GM10248 (cell line): ENCODE measurements at regions not wholly inside any gene's neighbourhood (a gene's known extent, or its start where the extent isn't known, plus 50 kb on each side); places are given as distances from the start of the nearest gene placed in this dataset.
"Not testable (repeated sequence)": the region's sequence is repeated elsewhere in the genome, so short reads cannot be mapped to it uniquely, and the experiment has no call there.

ENCODE experiments used
- CTCF ChIA-PET: fragments of 300-600 bp; sonication (Branson Sonifier 250); formaldehyde crosslinking; extraction: SDS; loops from one replicate; lab custom pipeline; 2021; ENCODE audit warnings: antibody characterized with exemption; lab: Yijun Ruan, JAX
- POLR2A ChIA-PET: fragments of 350-650 bp; sonication (Branson Sonifier 250); formaldehyde crosslinking; extraction: SDS; loops from one replicate; lab custom pipeline; 2020; ENCODE audit warnings: antibody characterized with exemption; lab: Yijun Ruan, JAX
- DNase-seq: peaks from one replicate; pipeline ENCODE4 v3.0.0; 2012; ENCODE audit errors: extremely low spot score
- CTCF ChIP-seq: IDR thresholded peaks from 2 replicates; pipeline ENCODE4 v1.5.1; 2012; ENCODE audit warnings: mild to moderate bottlenecking, low read depth; ENCODE audit errors: extremely low read depth, missing control alignments, control extremely low read depth

DNA sequence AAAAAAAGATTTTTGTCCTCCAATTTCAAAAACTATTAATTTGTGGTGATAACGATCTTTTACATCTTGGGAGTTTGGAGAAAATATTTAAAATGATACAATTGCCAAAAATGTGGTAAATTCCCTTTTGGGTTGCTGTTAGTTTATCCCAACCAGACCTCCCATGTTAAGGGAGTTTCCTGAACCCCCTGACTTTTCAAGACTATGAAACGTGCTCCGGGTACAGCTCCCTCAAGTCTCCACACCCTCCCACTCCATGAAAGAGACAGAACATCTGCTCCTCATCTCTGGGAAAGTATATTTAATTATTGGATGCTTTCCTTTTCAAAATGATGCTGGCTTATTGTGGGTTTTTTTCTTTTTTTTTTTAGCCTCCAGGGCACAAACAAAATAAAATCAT lies 534.6 kb upstream of the NRP1 start:
- CTCF ChIA-PET, result no interaction called here
- no peak for TF ChIP-seq CTCF
- no peak for DNase-seq
- POLR2A ChIA-PET, result no interaction called here

DNA sequence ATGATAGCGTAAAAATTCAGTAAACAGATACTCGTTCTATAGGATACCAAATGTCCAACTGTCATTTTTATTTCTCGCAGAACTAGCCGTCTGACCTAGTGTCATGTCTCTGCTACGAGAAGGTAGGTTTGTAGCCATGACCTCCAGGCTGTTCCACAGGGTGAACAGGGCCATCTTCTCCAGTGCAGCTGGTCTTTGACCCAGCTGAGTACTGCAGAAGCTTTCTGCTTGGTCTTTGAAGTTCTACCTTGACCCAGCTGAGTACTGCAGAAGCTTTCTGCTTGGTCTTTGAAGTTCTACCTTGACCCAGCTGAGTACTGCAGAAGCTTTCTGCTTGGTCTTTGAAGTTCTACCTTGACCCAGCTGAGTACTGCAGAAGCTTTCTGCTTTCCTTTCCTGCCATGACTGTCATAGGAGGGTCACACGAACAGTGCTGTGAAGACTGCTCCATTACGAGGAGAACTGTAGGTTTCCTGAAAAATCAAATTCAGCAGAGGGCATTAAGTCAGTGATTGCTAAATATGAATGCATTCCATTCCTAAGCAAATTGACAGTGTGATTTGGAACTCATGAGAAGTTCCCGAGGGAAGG lies 532.8 kb upstream of the NRP1 start:
- DNase-seq, POLR2A ChIA-PET, CTCF ChIA-PET: not testable (repeated sequence)

DNA sequence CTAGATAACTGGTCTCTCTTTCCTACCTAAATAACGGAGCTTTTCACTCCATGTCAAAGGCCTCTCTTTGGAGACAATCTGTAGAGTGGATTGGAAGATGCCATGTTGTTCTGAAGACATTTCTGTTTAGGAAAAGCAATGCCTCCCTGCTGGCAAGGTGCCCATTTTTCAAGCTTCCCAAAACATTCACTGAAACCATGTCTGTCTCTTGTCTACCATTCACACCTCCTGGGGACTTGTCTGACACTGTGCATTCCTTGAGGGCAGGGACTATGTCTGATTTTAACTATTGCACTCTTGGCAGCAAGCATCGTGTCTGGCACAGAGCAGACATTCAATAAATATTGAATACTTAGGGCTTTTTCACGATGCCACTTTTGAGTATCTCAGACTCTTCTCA lies 528.9 kb upstream of the NRP1 start:
- CTCF ChIA-PET, result no interaction called here
- POLR2A ChIA-PET, result no interaction called here
- DNase-seq, result no peak
- no peak for TF ChIP-seq CTCF

- ChIA-PET POLR2A (no interaction called here), CTCF (no interaction called here)
- DNase-seq, result no peak
- no peak for TF ChIP-seq CTCF
Measured at GRCh38 chr10:33862536-33863105, 528.2 kb upstream of the NRP1 start.

DNA sequence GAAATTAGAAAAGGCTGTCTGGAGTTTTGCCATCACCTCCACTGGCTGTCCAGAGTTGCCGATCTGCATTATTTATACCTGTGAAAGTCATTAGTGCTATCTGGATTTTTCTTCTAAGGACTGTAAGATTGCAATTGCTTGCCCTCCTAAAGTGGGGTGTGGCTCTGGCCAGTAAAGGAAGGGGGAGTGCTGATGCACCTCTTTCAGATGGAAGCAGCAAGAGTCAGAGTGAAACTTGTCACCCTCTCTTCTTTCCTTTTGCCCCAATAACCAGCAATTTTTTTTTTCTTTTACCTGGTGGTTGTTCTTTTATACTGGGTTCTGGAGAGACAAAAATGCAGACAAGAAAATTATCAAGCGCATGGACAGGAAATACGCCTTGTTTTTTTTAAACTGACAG lies 527.4 kb upstream of the NRP1 start:
- no peak for DNase-seq
- ChIA-PET CTCF (no interaction called here), POLR2A (no interaction called here)
- no peak for TF ChIP-seq CTCF

DNA sequence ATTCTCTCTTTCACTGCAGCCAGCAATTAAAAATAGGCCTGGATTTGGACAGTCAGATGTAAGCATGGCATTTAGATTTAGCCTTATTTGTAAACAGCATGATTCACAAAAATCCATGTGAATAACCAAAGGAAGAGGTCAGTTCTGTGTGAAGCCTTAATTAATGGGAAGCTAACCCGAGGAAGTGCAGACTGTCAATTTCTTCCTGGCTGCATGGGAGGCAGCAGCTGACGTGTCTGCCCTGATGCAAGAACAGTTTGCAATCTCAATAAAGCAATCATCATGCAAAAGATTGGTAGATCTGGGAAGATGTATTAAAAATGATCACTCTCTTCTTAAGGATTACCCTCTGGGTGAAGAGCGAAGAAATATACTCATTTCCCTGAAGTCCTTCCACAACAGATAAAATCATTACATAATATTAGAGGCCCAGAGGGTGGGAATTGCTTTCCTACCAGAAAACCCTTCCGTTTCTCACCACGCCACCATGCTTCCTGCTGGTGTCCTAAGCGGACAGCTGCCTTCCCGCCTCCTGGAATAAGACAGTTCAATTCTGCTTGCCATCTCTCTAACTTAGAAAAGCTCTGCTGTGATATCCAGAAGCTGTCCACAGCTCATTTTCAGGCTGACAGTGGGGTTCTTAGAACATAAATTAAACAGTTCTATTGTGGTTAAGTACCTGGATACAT lies 526.7 kb upstream of the NRP1 start:
- no peak for DNase-seq
- TF ChIP-seq CTCF, result no peak
- POLR2A ChIA-PET, result no interaction called here
- CTCF ChIA-PET, result no interaction called here

DNA sequence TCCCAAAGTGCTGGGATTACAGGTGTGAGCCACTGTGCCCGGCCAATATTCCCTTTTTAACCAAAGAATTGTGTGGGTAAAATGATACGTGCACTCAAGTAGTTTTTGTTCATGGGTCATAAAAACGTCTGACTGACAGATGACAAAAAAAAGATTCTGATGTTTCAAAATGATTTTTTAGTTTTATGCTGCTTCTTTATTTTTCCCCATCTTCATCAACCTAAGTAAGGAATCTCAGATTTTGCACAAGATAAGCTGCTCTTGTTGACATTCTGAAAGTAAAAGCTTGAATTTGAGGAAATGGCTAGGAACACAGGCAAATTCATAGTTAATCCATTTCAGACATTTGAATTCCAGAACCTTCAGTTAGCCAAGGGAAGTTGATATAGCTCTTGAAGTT lies 526.1 kb upstream of the NRP1 start:
- ChIA-PET POLR2A (no interaction called here), CTCF (no interaction called here)
- DNase-seq, result no peak
- TF ChIP-seq CTCF, result no peak
